GM21723 (cell line): ENCODE measurements at regions not wholly inside any gene's neighbourhood (a gene's known extent, or its start where the extent isn't known, plus 50 kb on each side); places are given as distances from the start of the nearest gene placed in this dataset.

ENCODE experiments used
- ATAC-seq: cut with Tn5 transposase; IDR thresholded peaks from one replicate; pipeline ENCODE4 v1.9.1; 2021; ENCODE audit warnings: mild to moderate bottlenecking, moderate library complexity; ENCODE audit not compliant: unreplicated experiment

- ATAC-seq = no peak
These were observed 65.8 kb downstream of the SALL1 start for GRCh38 chr16:51085271-51085670.

DNA sequence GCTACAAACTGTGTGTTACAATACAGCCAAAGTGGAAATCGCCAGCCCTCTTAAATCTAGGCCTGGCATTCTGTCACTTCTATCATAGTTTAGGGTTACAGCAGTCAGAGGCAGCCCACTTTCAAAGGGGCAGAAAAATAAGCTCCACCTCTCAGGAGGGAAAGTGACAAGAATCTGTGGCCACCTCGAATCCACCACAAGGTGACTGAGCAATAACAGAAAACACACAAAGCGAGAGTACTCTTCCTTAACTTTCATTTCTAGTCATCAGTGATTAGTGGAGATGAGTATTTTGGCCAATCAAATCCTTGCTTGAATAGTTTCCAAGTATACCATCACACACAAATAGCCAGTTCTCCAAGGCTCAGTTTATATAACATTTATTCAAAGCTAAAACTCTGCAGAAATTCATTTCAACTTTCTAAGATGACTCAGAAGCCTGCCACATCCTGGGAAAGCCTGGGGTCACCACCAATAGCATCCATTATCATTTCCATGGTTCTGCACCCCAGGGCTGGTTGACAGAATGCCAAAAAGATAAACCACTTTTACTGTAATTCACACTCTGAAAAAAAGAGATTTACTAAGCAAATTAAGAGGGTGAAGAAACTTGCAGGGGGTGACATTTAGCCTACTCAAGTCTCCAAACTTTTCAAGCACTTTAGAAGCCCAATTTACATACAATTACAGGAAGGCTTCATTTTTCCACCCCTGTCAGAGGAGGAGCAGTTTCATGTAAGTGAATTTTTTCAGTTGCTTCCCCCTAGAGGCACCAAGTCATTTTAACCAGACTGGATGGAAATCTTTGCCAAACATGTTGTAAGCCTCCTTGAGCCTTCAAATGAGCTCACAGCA lies 66.8 kb downstream of the SALL1 start:
- no peak for ATAC-seq

GRCh38 chr16:51072591-51072990 lies 78.5 kb downstream of the SALL1 start:
- no peak for ATAC-seq

DNA sequence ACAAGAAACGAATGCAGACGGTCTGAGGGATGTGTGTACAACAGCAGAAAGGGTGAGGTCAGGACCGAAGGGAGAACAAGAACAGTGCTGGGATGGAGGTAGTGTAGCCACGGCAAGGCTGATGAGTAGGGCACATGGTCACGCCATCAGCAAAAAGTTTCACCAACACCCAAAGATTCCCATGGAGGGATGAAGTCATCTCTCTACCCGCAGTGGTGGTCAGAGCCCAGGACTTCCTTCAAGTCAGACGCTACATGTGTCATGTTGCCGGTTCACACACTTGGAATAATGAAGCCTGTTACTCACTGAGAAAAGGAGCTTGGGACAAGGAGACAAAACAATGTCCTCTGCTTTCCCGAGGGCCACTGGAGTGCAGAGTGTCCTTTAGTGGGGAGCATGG lies 79.7 kb downstream of the SALL1 start:
- ATAC-seq = no peak

- ATAC-seq = no peak
These were observed 83.7 kb downstream of the SALL1 start for GRCh38 chr16:51067352-51067751.

GRCh38 chr16:51062039-51062438 lies 89.0 kb downstream of the SALL1 start:
- ATAC-seq = no peak

GRCh38 chr16:51061328-51061727 lies 89.7 kb downstream of the SALL1 start:
- ATAC-seq = no peak

DNA sequence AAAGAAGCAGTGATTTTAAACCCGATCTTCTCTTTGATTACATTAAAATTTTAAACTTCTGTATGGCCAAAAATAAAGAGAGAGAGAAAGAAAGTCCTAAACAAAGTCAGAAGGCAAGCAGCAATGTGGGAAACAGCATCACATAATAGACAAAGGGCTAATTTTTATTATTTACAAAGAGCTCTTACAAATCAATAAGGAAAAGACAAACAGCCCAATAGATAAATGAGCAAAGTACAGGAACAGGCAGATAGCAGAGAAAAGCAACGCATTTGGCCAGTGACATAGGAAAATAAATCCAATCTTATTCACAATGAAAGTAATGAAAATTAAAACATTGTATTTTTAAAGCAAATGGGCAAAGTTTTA lies 93.1 kb downstream of the SALL1 start:
- ATAC-seq = no peak

- no peak for ATAC-seq
These were observed 93.8 kb downstream of the SALL1 start for GRCh38 chr16:51057102-51057793.

DNA sequence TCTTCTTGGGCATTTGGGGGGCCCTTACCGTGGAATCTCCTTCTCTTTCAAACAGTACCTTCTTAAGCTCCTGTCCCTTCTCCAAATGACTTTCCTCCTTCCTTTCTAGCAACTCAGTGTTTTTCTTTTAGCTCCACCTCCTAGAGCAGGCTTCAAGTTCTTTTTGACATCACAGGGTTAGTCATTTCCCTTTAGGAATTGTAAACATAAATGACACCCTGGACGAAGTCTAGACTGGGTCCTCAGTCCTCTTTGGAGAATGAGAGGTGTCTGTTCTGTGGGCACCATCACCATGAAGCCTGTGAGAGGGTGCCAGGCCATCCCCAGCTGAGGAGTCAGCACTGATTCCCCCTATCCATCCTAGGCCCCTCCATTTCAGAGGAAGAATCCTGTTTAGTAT lies 94.7 kb downstream of the SALL1 start:
- ATAC-seq = no peak

GRCh38 chr16:51055434-51055833 lies 95.6 kb downstream of the SALL1 start:
- no peak for ATAC-seq

GRCh38 chr16:51053775-51054174 lies 97.3 kb downstream of the SALL1 start:
- no peak for ATAC-seq

DNA sequence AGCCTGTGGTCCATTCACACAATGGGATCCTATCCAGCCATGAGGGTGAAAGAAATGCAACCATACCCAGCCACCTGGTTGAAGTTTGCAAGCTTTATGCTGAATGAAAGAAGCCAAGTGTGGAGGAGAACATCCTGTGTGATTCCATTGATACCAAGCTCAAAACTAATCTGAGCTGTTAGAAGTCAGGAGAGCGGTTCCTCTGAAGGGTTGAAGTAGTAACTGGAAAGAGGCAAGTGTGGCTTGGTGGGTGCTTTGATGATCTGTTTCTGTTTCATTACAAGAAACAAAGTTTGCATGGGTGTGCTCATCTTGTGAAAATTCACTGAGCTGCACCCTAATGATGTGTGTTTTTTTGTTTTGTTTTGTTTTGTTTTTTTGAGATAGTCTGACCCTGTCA lies 99.4 kb downstream of the SALL1 start:
- no peak for ATAC-seq

- no peak for ATAC-seq
These were observed 100.7 kb downstream of the SALL1 start for GRCh38 chr16:51050377-51050706.

DNA sequence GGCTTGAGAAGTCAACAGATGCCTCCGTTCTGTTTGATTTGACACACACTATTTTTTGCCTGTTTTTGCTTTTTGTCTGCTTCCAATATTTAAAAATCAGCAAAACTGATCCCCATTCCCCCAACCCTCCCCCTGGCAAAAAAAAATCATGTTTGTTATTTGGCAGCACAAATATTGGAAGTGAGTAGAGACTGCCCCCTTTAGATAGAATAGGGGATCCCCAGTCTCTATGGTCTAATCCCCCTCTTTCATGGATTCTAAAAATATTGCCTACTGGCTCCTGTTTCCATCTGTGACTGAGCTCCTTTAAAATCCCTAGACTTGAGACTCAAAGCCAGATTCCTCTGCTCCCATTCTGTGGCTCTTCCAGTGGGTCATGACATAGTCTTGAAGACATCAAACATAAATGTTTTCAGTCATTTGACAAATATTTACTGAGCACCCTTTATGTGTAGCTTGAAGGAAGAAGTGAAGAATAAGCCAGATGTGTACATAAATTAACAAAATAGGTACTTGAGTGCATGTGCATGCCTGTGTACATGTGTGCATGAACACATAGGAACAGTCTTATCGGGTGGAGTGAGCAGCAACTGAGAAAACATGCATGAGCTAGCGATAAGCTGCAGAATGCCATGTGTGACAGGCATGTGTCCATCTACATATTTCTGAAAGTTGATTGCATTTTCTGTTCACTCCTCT lies 101.2 kb downstream of the SALL1 start:
- ATAC-seq = no peak

GRCh38 chr16:51049276-51049675 lies 101.8 kb downstream of the SALL1 start:
- ATAC-seq = no peak

DNA sequence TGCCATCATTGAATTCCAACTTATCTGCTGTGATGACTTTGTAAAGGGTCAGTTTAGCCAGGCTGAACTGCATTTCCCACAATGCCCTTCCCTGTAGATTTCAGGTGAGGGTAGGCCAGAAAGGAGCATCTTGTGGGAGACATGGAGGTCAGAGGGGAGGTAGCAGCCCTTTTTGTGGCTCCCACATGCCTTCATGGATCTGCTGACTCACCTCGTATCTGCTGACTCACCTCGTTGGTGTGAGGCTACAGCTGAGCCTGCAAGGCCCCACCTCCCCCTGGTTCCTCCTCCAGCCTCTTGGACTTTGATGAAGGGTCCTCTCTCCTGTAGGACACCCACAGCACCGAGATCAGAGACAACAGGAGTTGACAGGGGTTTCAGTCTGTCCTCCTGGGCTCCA lies 102.5 kb downstream of the SALL1 start:
- ATAC-seq = no peak

GRCh38 chr16:51045794-51046193 lies 105.3 kb downstream of the SALL1 start:
- ATAC-seq = no peak

- ATAC-seq = no peak
These were observed 105.9 kb downstream of the SALL1 start for GRCh38 chr16:51045186-51045585.

DNA sequence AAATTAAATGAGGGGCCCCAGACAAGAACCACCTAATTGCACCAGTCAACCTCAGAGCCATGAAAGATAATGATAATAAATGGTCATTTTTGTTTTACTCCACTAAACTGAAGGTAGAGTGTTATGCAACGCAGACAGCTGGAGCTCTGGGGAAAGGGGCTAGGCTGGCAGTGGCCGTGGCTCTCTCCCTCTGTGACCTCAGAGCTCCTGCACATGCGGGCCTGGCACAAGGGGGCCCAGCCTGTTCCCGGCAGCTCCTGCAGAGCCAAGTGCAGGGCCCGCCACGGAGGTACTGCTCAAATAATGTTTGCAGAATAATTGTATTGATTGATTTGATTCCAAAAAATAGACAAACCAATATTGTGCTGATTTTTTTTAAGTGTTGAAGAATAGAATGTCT lies 109.5 kb downstream of the SALL1 start:
- no peak for ATAC-seq

GRCh38 chr16:51040637-51041036 lies 110.4 kb downstream of the SALL1 start:
- ATAC-seq = no peak
